ENCODE measurements at regions not wholly inside any gene's neighbourhood (a gene's known extent, or its start where the extent isn't known, plus 50 kb on each side); places are given as distances from the start of the nearest gene placed in this dataset.

DNA sequence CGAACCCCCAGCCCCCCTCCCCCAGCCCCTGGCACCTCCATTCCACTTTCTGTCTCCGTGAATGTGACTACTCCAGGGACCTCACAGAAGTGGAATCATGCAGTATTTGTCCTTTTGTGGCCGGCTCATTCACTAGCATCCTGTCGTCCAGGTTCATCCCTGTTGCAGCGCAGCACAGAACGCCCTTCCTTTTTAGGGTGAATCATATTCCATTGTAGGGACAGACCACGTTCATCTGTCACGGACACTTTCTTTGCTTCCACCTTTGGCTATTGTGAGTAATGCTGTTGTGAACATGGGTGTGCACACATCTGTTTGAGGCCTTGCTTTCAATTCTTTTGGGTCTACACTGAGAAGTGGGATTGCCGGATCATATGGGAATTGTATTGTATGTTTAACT lies 148.9 kb upstream of the IQSEC1 start:
- no peaks in the 10 kb centered on the region for H3K4me1 Mint-ChIP-seq (ENCODE audit: unreplicated experiment)
- TF ChIP-seq CTCF (conservative IDR thresholded peaks at IDR 0.05): no peak
- H3K36me3 Mint-ChIP-seq: no peaks in the 10 kb centered on the region
- no peak for DNase-seq (ENCODE audit: extremely low spot score, unreplicated experiment)
- H3K27ac Mint-ChIP-seq: no peak overlapping the region
- H3K27me3 Mint-ChIP-seq: no peaks in the 10 kb centered on the region
- H3K4me3 Mint-ChIP-seq: no peak overlapping the region
- no peaks in the 10 kb centered on the region for H3K9me3 Mint-ChIP-seq

- H3K4me1 Mint-ChIP-seq (ENCODE audit: unreplicated experiment): no peaks in the 10 kb centered on the region
- no peaks in the 10 kb centered on the region for H3K36me3 Mint-ChIP-seq
- H3K27ac Mint-ChIP-seq: no peak overlapping the region
- no peaks in the 10 kb centered on the region for H3K27me3 Mint-ChIP-seq
- no peak for TF ChIP-seq CTCF (conservative IDR thresholded peaks at IDR 0.05)
- H3K4me3 Mint-ChIP-seq: no peak overlapping the region
- H3K9me3 Mint-ChIP-seq: no peaks in the 10 kb centered on the region
- no peak for DNase-seq (ENCODE audit: extremely low spot score, unreplicated experiment)
These were observed 148.3 kb upstream of the IQSEC1 start for GRCh38 chr3:13221491-13222061.

GRCh38 chr3:13220991-13221390 lies 147.8 kb upstream of the IQSEC1 start:
- TF ChIP-seq CTCF (conservative IDR thresholded peaks at IDR 0.05): no peak
- Mint-ChIP-seq H3K36me3 (no peaks in the 10 kb centered on the region), H3K4me1 (ENCODE audit: unreplicated experiment) (no peaks in the 10 kb centered on the region), H3K27ac (no peak overlapping the region), H3K4me3 (no peak overlapping the region), H3K9me3 (no peaks in the 10 kb centered on the region), H3K27me3 (no peaks in the 10 kb centered on the region)
- DNase-seq (ENCODE audit: extremely low spot score, unreplicated experiment): no peak

- no peak overlapping the region for H3K4me3 Mint-ChIP-seq
These were observed 146.7 kb upstream of the IQSEC1 start for GRCh38 chr3:13219902-13220296.

GRCh38 chr3:13219077-13219901 lies 146.1 kb upstream of the IQSEC1 start:
- Mint-ChIP-seq H3K27me3 (no peaks in the 10 kb centered on the region), H3K4me3 (no peak overlapping the region), H3K9me3 (no peaks in the 10 kb centered on the region), H3K27ac (no peak overlapping the region), H3K4me1 (ENCODE audit: unreplicated experiment) (no peaks in the 10 kb centered on the region), H3K36me3 (no peaks in the 10 kb centered on the region)
- TF ChIP-seq CTCF (conservative IDR thresholded peaks at IDR 0.05): no peak
- DNase-seq (ENCODE audit: extremely low spot score, unreplicated experiment): no peak

More at GRCh38 chr3:13219902-13220296, 146.7 kb upstream of the IQSEC1 start:
- H3K27ac Mint-ChIP-seq: no peak overlapping the region
- no peaks in the 10 kb centered on the region for H3K4me1 Mint-ChIP-seq (ENCODE audit: unreplicated experiment)
- H3K36me3 Mint-ChIP-seq: no peaks in the 10 kb centered on the region
- no peak for DNase-seq (ENCODE audit: extremely low spot score, unreplicated experiment)
- no peaks in the 10 kb centered on the region for H3K9me3 Mint-ChIP-seq
- TF ChIP-seq CTCF (conservative IDR thresholded peaks at IDR 0.05): no peak
- no peaks in the 10 kb centered on the region for H3K27me3 Mint-ChIP-seq
